ENCODE measurements at regions not wholly inside any gene's neighbourhood (a gene's known extent, or its start where the extent isn't known, plus 50 kb on each side); places are given as distances from the start of the nearest gene placed in this dataset.

GRCh38 chr14:106248321-106249192 lies 722.2 kb downstream of the TMEM121 start:
- TF ChIP-seq, protein P1, sequence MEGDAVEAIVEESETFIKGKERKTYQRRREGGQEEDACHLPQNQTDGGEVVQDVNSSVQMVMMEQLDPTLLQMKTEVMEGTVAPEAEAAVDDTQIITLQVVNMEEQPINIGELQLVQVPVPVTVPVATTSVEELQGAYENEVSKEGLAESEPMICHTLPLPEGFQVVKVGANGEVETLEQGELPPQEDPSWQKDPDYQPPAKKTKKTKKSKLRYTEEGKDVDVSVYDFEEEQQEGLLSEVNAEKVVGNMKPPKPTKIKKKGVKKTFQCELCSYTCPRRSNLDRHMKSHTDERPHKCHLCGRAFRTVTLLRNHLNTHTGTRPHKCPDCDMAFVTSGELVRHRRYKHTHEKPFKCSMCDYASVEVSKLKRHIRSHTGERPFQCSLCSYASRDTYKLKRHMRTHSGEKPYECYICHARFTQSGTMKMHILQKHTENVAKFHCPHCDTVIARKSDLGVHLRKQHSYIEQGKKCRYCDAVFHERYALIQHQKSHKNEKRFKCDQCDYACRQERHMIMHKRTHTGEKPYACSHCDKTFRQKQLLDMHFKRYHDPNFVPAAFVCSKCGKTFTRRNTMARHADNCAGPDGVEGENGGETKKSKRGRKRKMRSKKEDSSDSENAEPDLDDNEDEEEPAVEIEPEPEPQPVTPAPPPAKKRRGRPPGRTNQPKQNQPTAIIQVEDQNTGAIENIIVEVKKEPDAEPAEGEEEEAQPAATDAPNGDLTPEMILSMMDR (IDR thresholded peaks at IDR 0.05; ENCODE audit: low read depth, low read length, missing input control), result no peak
- no peak for TF ChIP-seq MAX (IDR thresholded peaks at IDR 0.05)
- TF ChIP-seq, protein P2, sequence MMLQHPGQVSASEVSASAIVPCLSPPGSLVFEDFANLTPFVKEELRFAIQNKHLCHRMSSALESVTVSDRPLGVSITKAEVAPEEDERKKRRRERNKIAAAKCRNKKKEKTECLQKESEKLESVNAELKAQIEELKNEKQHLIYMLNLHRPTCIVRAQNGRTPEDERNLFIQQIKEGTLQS (IDR thresholded peaks at IDR 0.05), result no peak
- no peak for TF ChIP-seq NR2F2 (IDR thresholded peaks at IDR 0.05)
- no peak for TF ChIP-seq GABPA (IDR thresholded peaks at IDR 0.05 in 1 of 2, conservative IDR thresholded peaks at IDR 0.05 in 1 of 2)
